ENCODE measurements at regions not wholly inside any gene's neighbourhood (a gene's known extent, or its start where the extent isn't known, plus 50 kb on each side); places are given as distances from the start of the nearest gene placed in this dataset.

- TF ChIP-seq, protein P1, sequence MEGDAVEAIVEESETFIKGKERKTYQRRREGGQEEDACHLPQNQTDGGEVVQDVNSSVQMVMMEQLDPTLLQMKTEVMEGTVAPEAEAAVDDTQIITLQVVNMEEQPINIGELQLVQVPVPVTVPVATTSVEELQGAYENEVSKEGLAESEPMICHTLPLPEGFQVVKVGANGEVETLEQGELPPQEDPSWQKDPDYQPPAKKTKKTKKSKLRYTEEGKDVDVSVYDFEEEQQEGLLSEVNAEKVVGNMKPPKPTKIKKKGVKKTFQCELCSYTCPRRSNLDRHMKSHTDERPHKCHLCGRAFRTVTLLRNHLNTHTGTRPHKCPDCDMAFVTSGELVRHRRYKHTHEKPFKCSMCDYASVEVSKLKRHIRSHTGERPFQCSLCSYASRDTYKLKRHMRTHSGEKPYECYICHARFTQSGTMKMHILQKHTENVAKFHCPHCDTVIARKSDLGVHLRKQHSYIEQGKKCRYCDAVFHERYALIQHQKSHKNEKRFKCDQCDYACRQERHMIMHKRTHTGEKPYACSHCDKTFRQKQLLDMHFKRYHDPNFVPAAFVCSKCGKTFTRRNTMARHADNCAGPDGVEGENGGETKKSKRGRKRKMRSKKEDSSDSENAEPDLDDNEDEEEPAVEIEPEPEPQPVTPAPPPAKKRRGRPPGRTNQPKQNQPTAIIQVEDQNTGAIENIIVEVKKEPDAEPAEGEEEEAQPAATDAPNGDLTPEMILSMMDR (IDR thresholded peaks at IDR 0.05) = no peak
- TF ChIP-seq POLR2A (IDR thresholded peaks at IDR 0.05) = no peak
These were observed 125.5 kb upstream of the XIRP2 start for GRCh38 chr2:166762746-166763145.
